ENCODE measurements at regions not wholly inside any gene's neighbourhood (a gene's known extent, or its start where the extent isn't known, plus 50 kb on each side); places are given as distances from the start of the nearest gene placed in this dataset.

- DNase-seq (ENCODE audit: low spot score), result no peak
- TF ChIP-seq, protein P1, sequence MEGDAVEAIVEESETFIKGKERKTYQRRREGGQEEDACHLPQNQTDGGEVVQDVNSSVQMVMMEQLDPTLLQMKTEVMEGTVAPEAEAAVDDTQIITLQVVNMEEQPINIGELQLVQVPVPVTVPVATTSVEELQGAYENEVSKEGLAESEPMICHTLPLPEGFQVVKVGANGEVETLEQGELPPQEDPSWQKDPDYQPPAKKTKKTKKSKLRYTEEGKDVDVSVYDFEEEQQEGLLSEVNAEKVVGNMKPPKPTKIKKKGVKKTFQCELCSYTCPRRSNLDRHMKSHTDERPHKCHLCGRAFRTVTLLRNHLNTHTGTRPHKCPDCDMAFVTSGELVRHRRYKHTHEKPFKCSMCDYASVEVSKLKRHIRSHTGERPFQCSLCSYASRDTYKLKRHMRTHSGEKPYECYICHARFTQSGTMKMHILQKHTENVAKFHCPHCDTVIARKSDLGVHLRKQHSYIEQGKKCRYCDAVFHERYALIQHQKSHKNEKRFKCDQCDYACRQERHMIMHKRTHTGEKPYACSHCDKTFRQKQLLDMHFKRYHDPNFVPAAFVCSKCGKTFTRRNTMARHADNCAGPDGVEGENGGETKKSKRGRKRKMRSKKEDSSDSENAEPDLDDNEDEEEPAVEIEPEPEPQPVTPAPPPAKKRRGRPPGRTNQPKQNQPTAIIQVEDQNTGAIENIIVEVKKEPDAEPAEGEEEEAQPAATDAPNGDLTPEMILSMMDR (IDR thresholded peaks at IDR 0.05; ENCODE audit: extremely low read depth, missing control alignments), result no peak
Observed at GRCh38 chr10:129223363-129223762, 243.7 kb upstream of the MGMT start.

- DNase-seq (ENCODE audit: low spot score), result no peak
- TF ChIP-seq, protein P1 (IDR thresholded peaks at IDR 0.05; ENCODE audit: extremely low read depth, missing control alignments), result no peak
Observed at GRCh38 chr10:129224065-129224464, 243.0 kb upstream of the MGMT start.

DNA sequence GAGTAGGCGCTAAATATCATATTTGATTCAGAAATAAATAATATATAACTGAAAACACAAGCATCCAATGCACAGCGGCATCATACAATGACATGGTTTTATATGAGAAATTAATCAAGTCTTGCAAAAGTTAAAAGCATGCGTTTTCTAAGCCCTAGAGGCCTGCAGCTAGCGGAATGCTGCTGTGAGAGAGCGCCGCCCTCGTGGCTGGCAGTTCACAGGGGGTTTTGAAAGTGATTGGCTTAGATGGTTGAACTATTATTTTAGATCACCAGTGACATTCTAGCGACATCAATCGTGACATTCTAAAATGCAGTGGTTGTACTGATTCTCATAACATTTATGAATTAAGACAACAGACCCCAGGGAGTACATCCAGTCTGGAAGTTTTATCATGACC is 235.2 kb upstream of the MGMT start:
- TF ChIP-seq, protein P1 (IDR thresholded peaks at IDR 0.05; ENCODE audit: extremely low read depth, missing control alignments), result no peak
- no peak for DNase-seq (ENCODE audit: low spot score)

DNA sequence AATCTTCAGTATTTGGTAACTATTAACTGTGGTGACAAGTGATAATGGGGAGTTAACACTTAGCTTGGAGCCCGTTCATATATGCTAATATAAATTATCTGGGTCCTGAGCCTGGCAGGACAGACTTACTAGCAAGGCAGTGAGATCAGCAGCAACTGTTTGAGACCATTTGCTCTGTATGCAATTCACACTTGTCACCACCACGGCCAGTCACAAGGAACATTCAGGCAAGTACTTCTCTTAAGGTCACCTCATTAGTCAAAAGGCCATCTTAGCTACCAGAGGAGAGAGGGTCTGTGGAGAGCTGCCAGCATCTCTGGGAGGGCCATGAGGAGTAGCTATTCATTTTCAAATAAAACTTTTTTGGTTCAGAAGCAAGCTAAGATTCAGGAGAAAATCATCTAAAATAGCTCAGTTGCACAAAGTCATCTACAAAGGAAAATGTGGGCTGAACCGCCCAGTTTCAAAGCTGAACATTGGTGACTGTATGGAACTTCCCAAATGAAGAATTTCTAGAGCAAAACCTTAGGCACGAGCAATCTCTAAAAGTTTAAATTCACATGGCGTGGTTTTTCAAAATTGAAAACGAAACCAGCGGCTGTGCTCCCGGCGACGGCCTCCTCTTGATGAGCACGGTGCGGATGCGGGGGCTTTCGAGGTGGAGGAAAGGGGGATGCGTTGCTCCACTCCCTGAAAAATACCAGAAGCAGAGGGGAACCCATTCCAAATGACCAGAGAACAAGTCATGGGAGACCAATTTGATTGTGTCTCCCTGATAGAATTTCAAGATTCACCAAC is 233.5 kb upstream of the MGMT start:
- no peak for DNase-seq (ENCODE audit: low spot score)

GRCh38 chr10:129236274-129236691 is 230.8 kb upstream of the MGMT start:
- DNase-seq (ENCODE audit: low spot score), result no peak
- TF ChIP-seq, protein P1 (IDR thresholded peaks at IDR 0.05; ENCODE audit: extremely low read depth, missing control alignments), result no peak

More for the DNA sequence above, 233.5 kb upstream of the MGMT start:
- TF ChIP-seq, protein P1 (IDR thresholded peaks at IDR 0.05; ENCODE audit: extremely low read depth, missing control alignments), result no peak

GRCh38 chr10:129241461-129241860 is 225.6 kb upstream of the MGMT start:
- DNase-seq (ENCODE audit: low spot score), result no peak
- TF ChIP-seq, protein P1 (IDR thresholded peaks at IDR 0.05; ENCODE audit: extremely low read depth, missing control alignments), result no peak

DNA sequence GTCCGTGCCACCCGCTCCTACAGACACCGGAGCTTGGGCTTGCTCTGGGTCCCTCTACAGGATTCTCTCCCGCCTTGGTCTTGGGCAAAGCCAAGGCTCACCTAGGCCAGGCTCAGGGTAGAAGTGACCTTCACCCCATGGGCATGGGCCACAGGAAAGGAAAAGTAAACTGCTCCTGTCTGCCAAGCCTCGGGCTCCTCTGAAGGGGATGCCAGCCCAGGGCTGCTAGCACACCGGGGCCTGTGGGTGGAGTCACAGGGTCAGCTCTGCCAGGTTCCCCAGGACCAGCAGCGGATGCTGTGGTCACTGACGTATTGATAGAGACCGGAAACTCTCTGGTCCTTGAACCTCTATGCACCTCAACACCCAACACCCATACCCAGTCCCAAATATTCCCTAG is 222.7 kb upstream of the MGMT start:
- no peak for DNase-seq (ENCODE audit: low spot score)
- TF ChIP-seq, protein P1 (IDR thresholded peaks at IDR 0.05; ENCODE audit: extremely low read depth, missing control alignments), result no peak
